IMR-90 (cell line): ENCODE measurements at regions not wholly inside any gene's neighbourhood (a gene's known extent, or its start where the extent isn't known, plus 50 kb on each side); places are given as distances from the start of the nearest gene placed in this dataset.

Experiments
- NFE2L2 ChIP-seq: fragments of 150-350 bp; IDR thresholded peaks from 2 replicates; pipeline ENCODE4 v1.6.1; 2016; ENCODE audit warnings: low read depth, mild to moderate bottlenecking, low read length
- POLR2A ChIP-seq: IDR thresholded peaks from 2 replicates; pipeline ENCODE4 v1.6.1; 2012; ENCODE audit warnings: mild to moderate bottlenecking, low read depth, low read length
- TF ChIP-seq, protein P1 (sequence below): conservative IDR thresholded peaks from 2 replicates; pipeline ENCODE4 v1.5.1; 2012; ENCODE audit warnings: mild to moderate bottlenecking, low read depth, low read length, improper control_type of control experiment

DNA sequence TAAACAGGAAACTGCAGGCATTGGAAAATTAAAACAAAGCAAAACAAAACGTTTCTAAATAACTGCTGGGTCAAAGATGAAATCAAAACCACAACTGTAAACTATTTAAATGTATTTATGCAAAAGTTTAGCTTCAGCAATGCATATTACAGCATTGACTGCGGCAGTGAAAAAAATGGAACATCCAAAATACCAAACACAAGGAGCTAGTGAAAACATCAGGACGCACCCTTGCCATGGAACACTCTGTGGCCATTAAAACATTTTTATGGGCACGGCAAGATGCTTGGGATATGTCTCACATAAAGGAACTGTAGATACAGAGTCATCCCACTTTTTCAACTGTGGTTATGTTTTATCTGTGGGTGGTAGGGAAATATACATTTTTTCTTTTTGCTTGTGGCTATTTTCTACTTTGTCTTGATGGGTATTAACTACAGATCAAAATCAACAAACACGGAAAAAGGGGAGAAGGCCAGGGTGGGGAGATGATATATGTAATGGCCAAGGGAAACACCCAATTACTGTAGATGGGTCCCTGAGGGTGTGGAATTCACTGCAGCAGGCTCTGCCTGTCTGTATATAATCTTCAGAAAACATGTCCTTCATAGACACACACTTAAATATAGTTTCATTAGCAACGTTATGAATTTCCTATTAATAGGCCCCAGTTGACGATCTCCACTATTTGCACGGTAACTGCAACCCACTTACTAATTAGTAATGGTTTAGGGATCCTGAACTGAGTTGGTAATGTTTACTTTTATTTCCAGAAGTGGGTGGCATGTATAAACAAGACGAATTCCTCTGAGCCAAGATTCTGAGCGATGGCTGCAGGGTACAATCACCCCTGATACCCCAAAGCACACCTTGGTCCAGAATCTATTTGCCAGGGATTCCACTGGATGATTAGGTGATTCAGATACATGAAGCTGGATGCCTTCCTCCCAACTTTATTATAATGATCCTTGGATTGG, 110.5 kb downstream of the ACKR3 start (continued):
- TF ChIP-seq, protein P1, sequence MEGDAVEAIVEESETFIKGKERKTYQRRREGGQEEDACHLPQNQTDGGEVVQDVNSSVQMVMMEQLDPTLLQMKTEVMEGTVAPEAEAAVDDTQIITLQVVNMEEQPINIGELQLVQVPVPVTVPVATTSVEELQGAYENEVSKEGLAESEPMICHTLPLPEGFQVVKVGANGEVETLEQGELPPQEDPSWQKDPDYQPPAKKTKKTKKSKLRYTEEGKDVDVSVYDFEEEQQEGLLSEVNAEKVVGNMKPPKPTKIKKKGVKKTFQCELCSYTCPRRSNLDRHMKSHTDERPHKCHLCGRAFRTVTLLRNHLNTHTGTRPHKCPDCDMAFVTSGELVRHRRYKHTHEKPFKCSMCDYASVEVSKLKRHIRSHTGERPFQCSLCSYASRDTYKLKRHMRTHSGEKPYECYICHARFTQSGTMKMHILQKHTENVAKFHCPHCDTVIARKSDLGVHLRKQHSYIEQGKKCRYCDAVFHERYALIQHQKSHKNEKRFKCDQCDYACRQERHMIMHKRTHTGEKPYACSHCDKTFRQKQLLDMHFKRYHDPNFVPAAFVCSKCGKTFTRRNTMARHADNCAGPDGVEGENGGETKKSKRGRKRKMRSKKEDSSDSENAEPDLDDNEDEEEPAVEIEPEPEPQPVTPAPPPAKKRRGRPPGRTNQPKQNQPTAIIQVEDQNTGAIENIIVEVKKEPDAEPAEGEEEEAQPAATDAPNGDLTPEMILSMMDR = no peak
- TF ChIP-seq NFE2L2 (no peak), POLR2A (no peak)
